Neural progenitor cell (in vitro differentiated cells): ENCODE measurements at regions not wholly inside any gene's neighbourhood (a gene's known extent, or its start where the extent isn't known, plus 50 kb on each side); places are given as distances from the start of the nearest gene placed in this dataset.

Experiments used
- DNase-seq: peaks from one replicate; pipeline ENCODE4 v3.0.0-alpha.2; 2016; ENCODE audit warnings: low spot score
- H2AFZ ChIP-seq: fragments of 200-600 bp; sonication (generic); replicated peaks from 2 replicates; pipeline ENCODE4 v1.6.1; 2016; ENCODE audit warnings: antibody characterized with exemption
- H3F3A ChIP-seq: fragments of 200-600 bp; sonication (generic); 2 replicates; pipeline ENCODE4 v1.6.1; 2016; ENCODE audit warnings: antibody characterized with exemption, low read depth
- H3K27ac ChIP-seq: fragments of 200-600 bp; sonication (generic); 2 replicates; pipeline ENCODE4 v1.5.1; 2016; ENCODE audit warnings: mild to moderate bottlenecking
- H3K27me3 ChIP-seq: fragments of 200-600 bp; sonication (generic); 2 replicates; pipeline ENCODE4 v1.6.1; 2016; ENCODE audit warnings: mild to moderate bottlenecking, moderate library complexity
- H3K36me3 ChIP-seq: fragments of 200-600 bp; sonication (generic); 2 replicates; pipeline ENCODE4 v1.5.1; 2016
- H3K4me1 ChIP-seq: fragments of 200-600 bp; sonication (generic); 2 replicates; pipeline ENCODE4 v1.6.1; 2016; ENCODE audit warnings: mixed run types
- H3K4me2 ChIP-seq: fragments of 200-600 bp; sonication (generic); 2 replicates; pipeline ENCODE4 v1.6.1; 2016
- H3K4me3 ChIP-seq: fragments of 200-600 bp; sonication (generic); 2 replicates; pipeline ENCODE4 v1.5.1; 2016
- H3K79me2 ChIP-seq: fragments of 200-600 bp; sonication (generic); 2 replicates; pipeline ENCODE4 v1.6.1; 2016; ENCODE audit warnings: low read depth
- H3K9ac ChIP-seq: fragments of 200-600 bp; sonication (generic); 2 replicates; pipeline ENCODE4 v1.6.1; 2016
- H3K9me3 ChIP-seq: fragments of 200-600 bp; sonication (generic); 2 replicates; pipeline ENCODE4 v1.5.1; 2016; ENCODE audit warnings: low read depth
- H4K20me1 ChIP-seq: fragments of 200-600 bp; sonication (generic); 2 replicates; pipeline ENCODE4 v1.6.1; 2016; ENCODE audit warnings: low read depth
- H3K27ac Mint-ChIP-seq: 3 replicates; pipeline ENCODE4 v1.8.0; 2021; ENCODE audit warnings: mixed read lengths
- H3K27me3 Mint-ChIP-seq: 2 replicates; pipeline ENCODE4 v1.8.0; 2022; ENCODE audit warnings: low read depth, mild to moderate bottlenecking, inconsistent platforms, moderate library complexity, mixed read lengths; ENCODE audit not compliant: insufficient read depth
- H3K36me3 Mint-ChIP-seq: 3 replicates; pipeline ENCODE4 v1.8.0; 2021; ENCODE audit warnings: mixed read lengths
- H3K4me1 Mint-ChIP-seq: 3 replicates; pipeline ENCODE4 v1.8.0; 2021; ENCODE audit warnings: mixed read lengths
- H3K4me3 Mint-ChIP-seq: 3 replicates; pipeline ENCODE4 v1.8.0; 2021; ENCODE audit warnings: mild to moderate bottlenecking, moderate library complexity, mixed read lengths
- H3K9me3 Mint-ChIP-seq: 3 replicates; pipeline ENCODE4 v1.8.0; 2020; ENCODE audit warnings: mixed read lengths
- EZH2 ChIP-seq: fragments of 200-600 bp; sonication (generic); IDR thresholded peaks from 2 replicates; pipeline ENCODE4 v1.6.1; 2017; ENCODE audit warnings: antibody characterized with exemption, mild to moderate bottlenecking, moderate library complexity
- EZH2phosphoT487 ChIP-seq: fragments of 200-600 bp; sonication (generic); IDR thresholded peaks from 2 replicates; pipeline ENCODE4 v1.6.1; 2017; ENCODE audit warnings: antibody characterized with exemption
- TF ChIP-seq, protein P1 (sequence below): fragments of 200-600 bp; sonication (generic); IDR thresholded peaks from 2 replicates; pipeline ENCODE4 v1.5.1; 2017; ENCODE audit warnings: antibody characterized with exemption, mild to moderate bottlenecking

DNA sequence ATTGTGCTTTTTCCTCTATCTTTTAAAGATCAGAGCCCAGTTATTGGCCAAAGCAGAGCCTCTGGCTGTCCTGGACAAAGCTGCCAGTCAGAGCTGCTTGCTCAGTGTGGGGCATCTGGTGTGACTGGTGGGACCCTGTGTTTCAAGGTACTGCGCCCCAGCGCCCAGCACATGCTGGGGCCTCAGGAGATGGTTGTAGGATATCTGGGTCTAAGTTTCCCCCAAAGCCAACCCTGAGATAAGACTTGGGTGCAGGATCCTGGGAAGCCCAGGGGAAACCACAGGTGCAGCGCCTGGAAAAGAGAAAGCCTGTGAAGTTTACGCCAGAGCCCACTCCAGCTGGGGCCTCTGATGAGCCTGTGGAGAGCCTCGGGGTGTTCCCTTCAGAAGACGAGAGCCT, 117.7 kb downstream of the RPIA start:
- no peak overlapping the region for H2AFZ ChIP-seq
- DNase-seq, result no peak
- peaks cover 2% of the 10 kb centered on the region for H3K27me3 Mint-ChIP-seq
- no peaks in the 10 kb centered on the region for H3K79me2 ChIP-seq
- H3K4me3 Mint-ChIP-seq, result no peak overlapping the region
- H3K9me3 ChIP-seq, result no peaks in the 10 kb centered on the region
- H3K36me3 Mint-ChIP-seq, result no peaks in the 10 kb centered on the region
- H3K9me3 Mint-ChIP-seq, result peaks cover 15% of the 10 kb centered on the region
- H3K4me1 ChIP-seq, result no peaks in the 10 kb centered on the region
- H3K4me1 Mint-ChIP-seq, result peaks cover 4% of the 10 kb centered on the region
- no peaks in the 10 kb centered on the region for H3K27me3 ChIP-seq
- H3K27ac Mint-ChIP-seq, result no peak overlapping the region
- no peak overlapping the region for H3K4me3 ChIP-seq
- TF ChIP-seq EZH2phosphoT487, result no peak
- TF ChIP-seq, protein P1, sequence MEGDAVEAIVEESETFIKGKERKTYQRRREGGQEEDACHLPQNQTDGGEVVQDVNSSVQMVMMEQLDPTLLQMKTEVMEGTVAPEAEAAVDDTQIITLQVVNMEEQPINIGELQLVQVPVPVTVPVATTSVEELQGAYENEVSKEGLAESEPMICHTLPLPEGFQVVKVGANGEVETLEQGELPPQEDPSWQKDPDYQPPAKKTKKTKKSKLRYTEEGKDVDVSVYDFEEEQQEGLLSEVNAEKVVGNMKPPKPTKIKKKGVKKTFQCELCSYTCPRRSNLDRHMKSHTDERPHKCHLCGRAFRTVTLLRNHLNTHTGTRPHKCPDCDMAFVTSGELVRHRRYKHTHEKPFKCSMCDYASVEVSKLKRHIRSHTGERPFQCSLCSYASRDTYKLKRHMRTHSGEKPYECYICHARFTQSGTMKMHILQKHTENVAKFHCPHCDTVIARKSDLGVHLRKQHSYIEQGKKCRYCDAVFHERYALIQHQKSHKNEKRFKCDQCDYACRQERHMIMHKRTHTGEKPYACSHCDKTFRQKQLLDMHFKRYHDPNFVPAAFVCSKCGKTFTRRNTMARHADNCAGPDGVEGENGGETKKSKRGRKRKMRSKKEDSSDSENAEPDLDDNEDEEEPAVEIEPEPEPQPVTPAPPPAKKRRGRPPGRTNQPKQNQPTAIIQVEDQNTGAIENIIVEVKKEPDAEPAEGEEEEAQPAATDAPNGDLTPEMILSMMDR, result no peak
- TF ChIP-seq EZH2, result no peak
- H3K9ac ChIP-seq, result no peak overlapping the region
- H4K20me1 ChIP-seq, result no peaks in the 10 kb centered on the region
- no peaks in the 10 kb centered on the region for H3F3A ChIP-seq
- no peaks in the 10 kb centered on the region for H3K36me3 ChIP-seq
- no peak overlapping the region for H3K4me2 ChIP-seq
- no peak overlapping the region for H3K27ac ChIP-seq

DNA sequence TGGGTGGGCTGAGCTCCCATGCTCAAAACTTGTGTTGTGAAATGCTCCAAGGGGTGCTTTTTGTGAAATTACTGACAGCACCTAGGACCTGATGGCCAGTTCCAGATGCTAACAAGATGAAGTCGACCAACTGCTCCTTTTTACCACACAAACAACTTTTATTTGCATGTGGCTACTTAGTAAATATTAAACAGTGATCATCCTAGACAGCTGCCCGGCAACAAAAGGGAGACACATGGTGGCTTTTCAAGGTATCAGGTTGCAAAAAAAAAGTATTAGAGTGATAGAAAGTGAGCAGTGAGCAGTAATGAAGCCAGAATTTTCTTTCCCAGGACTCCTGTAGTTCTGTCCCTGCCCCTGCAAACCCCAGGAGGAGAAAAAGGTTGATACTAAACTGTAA, 118.5 kb downstream of the RPIA start:
- no peak for TF ChIP-seq EZH2
- TF ChIP-seq, protein P1, result no peak
- no peak for TF ChIP-seq EZH2phosphoT487
- no peak overlapping the region for H3K27ac Mint-ChIP-seq
- no peak overlapping the region for H3K27ac ChIP-seq
- no peak overlapping the region for H3K4me3 Mint-ChIP-seq
- no peaks in the 10 kb centered on the region for H3K4me1 ChIP-seq
- H3K9ac ChIP-seq, result no peak overlapping the region
- no peaks in the 10 kb centered on the region for H3K36me3 ChIP-seq
- H2AFZ ChIP-seq, result no peak overlapping the region
- no peak overlapping the region for H3K4me2 ChIP-seq
- no peaks in the 10 kb centered on the region for H3K27me3 ChIP-seq
- no peak for DNase-seq
- H4K20me1 ChIP-seq, result no peaks in the 10 kb centered on the region
- no peaks in the 10 kb centered on the region for H3K79me2 ChIP-seq
- H3K4me1 Mint-ChIP-seq, result peaks cover 4% of the 10 kb centered on the region
- H3F3A ChIP-seq, result no peaks in the 10 kb centered on the region
- H3K9me3 ChIP-seq, result peaks cover under 1% of the 10 kb centered on the region
- no peaks in the 10 kb centered on the region for H3K36me3 Mint-ChIP-seq
- H3K4me3 ChIP-seq, result no peak overlapping the region
- peaks cover 2% of the 10 kb centered on the region for H3K27me3 Mint-ChIP-seq
- peaks cover 18% of the 10 kb centered on the region for H3K9me3 Mint-ChIP-seq

DNA sequence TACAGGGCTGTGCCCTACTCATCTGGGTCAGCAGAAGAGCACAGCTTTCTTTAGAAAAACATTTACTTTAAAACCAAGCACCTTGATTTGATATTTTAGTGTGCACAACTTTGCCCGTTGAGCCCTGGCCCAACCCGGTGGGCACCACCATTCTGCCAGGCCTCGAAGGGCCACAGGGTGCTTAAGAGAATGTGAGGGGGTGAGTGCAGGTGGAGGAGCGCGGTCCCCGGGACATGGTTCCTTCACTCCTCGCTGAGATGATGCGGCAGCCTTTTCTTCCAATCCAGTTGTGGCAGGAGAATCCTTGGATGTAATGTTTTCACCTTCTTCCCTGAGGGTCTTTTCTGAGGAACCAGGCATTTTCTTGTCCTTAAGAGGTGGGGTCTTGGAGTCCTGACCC, 119.0 kb downstream of the RPIA start:
- Mint-ChIP-seq H3K4me3 (no peak overlapping the region), H3K4me1 (peaks cover 4% of the 10 kb centered on the region), H3K36me3 (no peaks in the 10 kb centered on the region), H3K9me3 (peaks cover 23% of the 10 kb centered on the region), H3K27ac (no peak overlapping the region), H3K27me3 (peaks cover 2% of the 10 kb centered on the region)
- TF ChIP-seq EZH2phosphoT487 (no peak), EZH2 (no peak)
- TF ChIP-seq, protein P1, result no peak
- Histone ChIP-seq H4K20me1 (no peaks in the 10 kb centered on the region), H3K4me1 (no peaks in the 10 kb centered on the region), H3K9me3 (peaks cover 4% of the 10 kb centered on the region), H3K36me3 (no peaks in the 10 kb centered on the region), H3K79me2 (no peaks in the 10 kb centered on the region), H3K27me3 (no peaks in the 10 kb centered on the region), H2AFZ (no peak overlapping the region), H3K4me2 (no peak overlapping the region), H3F3A (no peaks in the 10 kb centered on the region), H3K27ac (no peak overlapping the region), H3K9ac (no peak overlapping the region), H3K4me3 (no peak overlapping the region)
- DNase-seq, result no peak
